ENCODE measurements at regions not wholly inside any gene's neighbourhood (a gene's known extent, or its start where the extent isn't known, plus 50 kb on each side); places are given as distances from the start of the nearest gene placed in this dataset.

- DNase-seq (ENCODE audit: low read depth) = no peak
Measured at GRCh38 chr11:115556984-115557383, 52.8 kb upstream of the CADM1 start.

- DNase-seq (ENCODE audit: low read depth) = no peak
Measured at GRCh38 chr11:115555336-115556090, 51.3 kb upstream of the CADM1 start.

Measured in activated T-cell treated with anti-CD3 and anti-CD28 coated beads for 24 hours (primary cell).